NCI-H69 (cell line): ENCODE measurements at regions not wholly inside any gene's neighbourhood (a gene's known extent, or its start where the extent isn't known, plus 50 kb on each side); places are given as distances from the start of the nearest gene placed in this dataset.
A peak's percentile ranks its signal among the peaks of the same experiment; 100 is the strongest.
"Not testable (repeated sequence)": the region's sequence is repeated elsewhere in the genome, so short reads cannot be mapped to it uniquely, and the experiment has no call there.

Experiments used
- DNase-seq: peaks from one replicate; lab custom pipeline; 2025; lab: John Stamatoyannopoulos, UW

- peak; percentile 19 for DNase-seq
These were observed 838.2 kb upstream of the B3GALT2 start for GRCh38 chr1:194024659-194025058.

- DNase-seq: no peak
These were observed 827.6 kb upstream of the B3GALT2 start for GRCh38 chr1:194014014-194014413.

GRCh38 chr1:194013561-194013960, 827.1 kb upstream of the B3GALT2 start:
- no peak for DNase-seq

GRCh38 chr1:194004146-194004545, 817.7 kb upstream of the B3GALT2 start:
- DNase-seq: peak; percentile 71

- DNase-seq: not testable (repeated sequence)
These were observed 815.4 kb upstream of the B3GALT2 start for GRCh38 chr1:194001726-194002350.

GRCh38 chr1:193988885-193989284, 802.5 kb upstream of the B3GALT2 start:
- no peak for DNase-seq

GRCh38 chr1:193979219-193979618, 792.8 kb upstream of the B3GALT2 start:
- peak; percentile 75 for DNase-seq

- DNase-seq: no peak
These were observed 787.9 kb upstream of the B3GALT2 start for GRCh38 chr1:193974286-193974798.

GRCh38 chr1:193973428-193973827, 787.0 kb upstream of the B3GALT2 start:
- no peak for DNase-seq

GRCh38 chr1:193971595-193971994, 785.2 kb upstream of the B3GALT2 start:
- DNase-seq: peak; percentile 12

GRCh38 chr1:193960499-193960898, 774.1 kb upstream of the B3GALT2 start:
- DNase-seq: no peak

GRCh38 chr1:193960040-193960439, 773.6 kb upstream of the B3GALT2 start:
- peak; percentile 20 for DNase-seq

GRCh38 chr1:193957556-193958095, 771.2 kb upstream of the B3GALT2 start:
- no peak for DNase-seq

GRCh38 chr1:193952778-193953374, 766.5 kb upstream of the B3GALT2 start:
- DNase-seq: no peak

GRCh38 chr1:193951984-193952383, 765.6 kb upstream of the B3GALT2 start:
- DNase-seq: no peak

- no peak for DNase-seq
These were observed 758.0 kb upstream of the B3GALT2 start for GRCh38 chr1:193944454-193944853.

GRCh38 chr1:193940176-193940575, 753.8 kb upstream of the B3GALT2 start:
- no peak for DNase-seq

- DNase-seq: no peak
These were observed 753.2 kb upstream of the B3GALT2 start for GRCh38 chr1:193939585-193939984.

GRCh38 chr1:193937308-193937707, 750.9 kb upstream of the B3GALT2 start:
- no peak for DNase-seq

- DNase-seq: no peak
These were observed 746.6 kb upstream of the B3GALT2 start for GRCh38 chr1:193932979-193933378.

GRCh38 chr1:193931356-193931755, 744.9 kb upstream of the B3GALT2 start:
- DNase-seq: no peak

GRCh38 chr1:193929374-193930033, 743.1 kb upstream of the B3GALT2 start:
- DNase-seq: no peak

- peak; percentile 32 for DNase-seq
These were observed 741.1 kb upstream of the B3GALT2 start for GRCh38 chr1:193927550-193927949.
